Astrocyte of the cerebellum (primary cell): ENCODE measurements at regions not wholly inside any gene's neighbourhood (a gene's known extent, or its start where the extent isn't known, plus 50 kb on each side); places are given as distances from the start of the nearest gene placed in this dataset.

Experiments
- DNase-seq: peaks from one replicate; pipeline ENCODE4 v3.0.0-alpha.2; 2011; ENCODE audit warnings: low read depth
- H3K4me3 ChIP-seq: 2 replicates; pipeline ENCODE4 v1.5.1; 2011; ENCODE audit warnings: mild to moderate bottlenecking, low read depth, low read length, moderate library complexity
- CTCF ChIP-seq: IDR thresholded peaks from 2 replicates; pipeline ENCODE4 v1.5.1; 2012; ENCODE audit warnings: low read length, low read depth, moderate library complexity, mild to moderate bottlenecking; ENCODE audit errors: missing control alignments
- in situ Hi-C: cut with HindIII; loops from 2 replicates; pipeline ENCODE4 v1.10.0; 2017; ENCODE audit warnings: low sequenced_read_pairs

- DNase-seq, result no peak
- no peak for TF ChIP-seq CTCF
- no peak overlapping the region for H3K4me3 ChIP-seq
- in situ Hi-C loops, result no loop called here
These were observed 465.5 kb downstream of the XIRP2 start for GRCh38 chr2:167353605-167354280.

GRCh38 chr2:167345559-167345958, 457.3 kb downstream of the XIRP2 start:
- no peak overlapping the region for H3K4me3 ChIP-seq
- no peak for DNase-seq
- in situ Hi-C loops, result no loop called here
- no peak for TF ChIP-seq CTCF

GRCh38 chr2:167342769-167343168, 454.5 kb downstream of the XIRP2 start:
- peak; percentile 35 for TF ChIP-seq CTCF
- no peak for DNase-seq
- in situ Hi-C loops, result no loop called here

GRCh38 chr2:167340322-167340721, 452.0 kb downstream of the XIRP2 start:
- no peak for DNase-seq
- no peak overlapping the region for H3K4me3 ChIP-seq
- in situ Hi-C loops, result no loop called here
- TF ChIP-seq CTCF, result no peak

More at GRCh38 chr2:167342769-167343168, 454.5 kb downstream of the XIRP2 start:
- H3K4me3 ChIP-seq, result no peak overlapping the region

GRCh38 chr2:167336213-167336612, 447.9 kb downstream of the XIRP2 start:
- no peak overlapping the region for H3K4me3 ChIP-seq
- no peak for DNase-seq
- TF ChIP-seq CTCF, result no peak
- in situ Hi-C loops, result loop anchor here (5.0 kb wide), 1 partner anchor 34 kb away; no protein-coding TSS in a partner anchor

- no peak for DNase-seq
- no peak for TF ChIP-seq CTCF
- in situ Hi-C loops, result loop anchor here (5.0 kb wide), 1 partner anchor 33 kb away; no protein-coding TSS in a partner anchor
- no peak overlapping the region for H3K4me3 ChIP-seq
These were observed 447.3 kb downstream of the XIRP2 start for GRCh38 chr2:167335541-167335992.
